Testis (tissue), 2 donors: ENCODE measurements at regions not wholly inside any gene's neighbourhood (a gene's known extent, or its start where the extent isn't known, plus 50 kb on each side); places are given as distances from the start of the nearest gene placed in this dataset.

Experiments used
- POLR2A ChIP-seq: fragments of 450-650 bp; IDR thresholded peaks from one replicate; pipeline ENCODE4 v1.6.1; 2017; ENCODE audit warnings: antibody characterized with exemption, mild to moderate bottlenecking, moderate library complexity
- TF ChIP-seq, protein P1 (sequence below), 3 experiments: fragments of 450-650 bp in 2 of 3; fragments of 200-600 bp in 1 of 3; sonication (generic) in 1 of 3; IDR thresholded peaks; one replicate each; pipeline ENCODE4 v1.5.1; 2016 to 2019; ENCODE audit warnings: antibody characterized with exemption in 3 of 3, mild to moderate bottlenecking in 2 of 3, moderate library complexity in 1 of 3

DNA sequence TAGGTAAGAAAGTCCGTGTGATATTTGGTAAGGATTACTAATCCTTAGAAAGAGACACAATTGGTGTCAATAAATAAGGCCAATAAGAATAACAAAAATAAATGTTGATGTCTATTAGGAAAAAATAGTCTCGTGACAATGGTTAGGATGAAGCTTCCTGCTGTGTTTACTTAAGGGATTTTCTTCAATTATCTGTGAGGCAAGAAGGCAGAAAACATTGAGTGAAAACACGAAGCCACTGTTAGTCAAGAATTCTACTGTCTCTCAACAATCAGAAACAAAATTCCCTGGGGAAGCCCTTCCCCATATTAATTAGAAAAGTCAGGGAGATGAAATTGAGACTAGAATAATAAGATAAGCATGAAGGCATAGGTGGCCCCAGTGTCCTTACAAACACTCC is 149.0 kb downstream of the SYK start:
- no peak for TF ChIP-seq POLR2A
- TF ChIP-seq, protein P1, sequence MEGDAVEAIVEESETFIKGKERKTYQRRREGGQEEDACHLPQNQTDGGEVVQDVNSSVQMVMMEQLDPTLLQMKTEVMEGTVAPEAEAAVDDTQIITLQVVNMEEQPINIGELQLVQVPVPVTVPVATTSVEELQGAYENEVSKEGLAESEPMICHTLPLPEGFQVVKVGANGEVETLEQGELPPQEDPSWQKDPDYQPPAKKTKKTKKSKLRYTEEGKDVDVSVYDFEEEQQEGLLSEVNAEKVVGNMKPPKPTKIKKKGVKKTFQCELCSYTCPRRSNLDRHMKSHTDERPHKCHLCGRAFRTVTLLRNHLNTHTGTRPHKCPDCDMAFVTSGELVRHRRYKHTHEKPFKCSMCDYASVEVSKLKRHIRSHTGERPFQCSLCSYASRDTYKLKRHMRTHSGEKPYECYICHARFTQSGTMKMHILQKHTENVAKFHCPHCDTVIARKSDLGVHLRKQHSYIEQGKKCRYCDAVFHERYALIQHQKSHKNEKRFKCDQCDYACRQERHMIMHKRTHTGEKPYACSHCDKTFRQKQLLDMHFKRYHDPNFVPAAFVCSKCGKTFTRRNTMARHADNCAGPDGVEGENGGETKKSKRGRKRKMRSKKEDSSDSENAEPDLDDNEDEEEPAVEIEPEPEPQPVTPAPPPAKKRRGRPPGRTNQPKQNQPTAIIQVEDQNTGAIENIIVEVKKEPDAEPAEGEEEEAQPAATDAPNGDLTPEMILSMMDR (IDR thresholded peaks at IDR 0.05), result no peak
